Mucosa of descending colon (tissue), 3 donors: ENCODE measurements at regions not wholly inside any gene's neighbourhood (a gene's known extent, or its start where the extent isn't known, plus 50 kb on each side); places are given as distances from the start of the nearest gene placed in this dataset.

ENCODE experiments used
- ATAC-seq: fragments of 200-7000 bp; cut with Tn5 transposase; one replicate; pipeline ENCODE4 v1.9.1; 2020; ENCODE audit warnings: mild to moderate bottlenecking, moderate library complexity
- DNase-seq, 3 donors: peaks; one replicate each; pipeline ENCODE4 v3.0.0-alpha.2; 2020
- H3K36me3 ChIP-seq: fragments of 200-600 bp; one replicate; pipeline ENCODE4 v1.8.0; 2021; ENCODE audit warnings: low read depth, mild to moderate bottlenecking
- H3K4me1 ChIP-seq: fragments of 200-600 bp; one replicate; pipeline ENCODE4 v1.8.0; 2021; ENCODE audit warnings: low read depth, mild to moderate bottlenecking
- H3K4me3 ChIP-seq: fragments of 200-600 bp; one replicate; pipeline ENCODE4 v1.8.0; 2021; ENCODE audit warnings: mild to moderate bottlenecking
- H3K9me3 ChIP-seq: fragments of 200-600 bp; one replicate; pipeline ENCODE4 v1.8.0; 2021; ENCODE audit warnings: mild to moderate bottlenecking
- CTCF ChIP-seq: fragments of 200-600 bp; IDR thresholded peaks from one replicate; pipeline ENCODE4 v1.8.0; 2022; ENCODE audit warnings: antibody characterized with exemption, mild to moderate bottlenecking
- intact Hi-C, 2 donors: fragments of 100-400 bp; cut with DNase I in 1 of 2; cut with micrococcal nuclease in 1 of 2; formaldehyde crosslinking; loops; one replicate each; pipeline versions ENCODE4 v1.11.0 to v1.11.1; 2022; cut with DNase I, micrococcal nuclease
- donor health status: DM: no; HTN: no; CAD: no; lungs with moderate emphysema.
- donor health status: DM: no; HTN: no; CAD: no.
- donor health status: DM: no; HTN: yes; CAD: no.

- DNase-seq (no peak), ATAC-seq (no peak)
- Histone ChIP-seq H3K4me3 (no peak overlapping the region), H3K4me1 (no peaks in the 10 kb centered on the region), H3K9me3 (no peaks in the 10 kb centered on the region), H3K36me3 (no peaks in the 10 kb centered on the region)
- intact Hi-C loops = no loop called here
- no peak for TF ChIP-seq CTCF
Observed at GRCh38 chr4:83831588-83831987, 295.7 kb downstream of the GPAT3 start.

- ATAC-seq (no peak), DNase-seq (no peak)
- no peak overlapping the region for H3K4me3 ChIP-seq
- H3K4me1 ChIP-seq = no peaks in the 10 kb centered on the region
- no peaks in the 10 kb centered on the region for H3K9me3 ChIP-seq
- TF ChIP-seq CTCF = no peak
- intact Hi-C loops = no loop called here
- no peaks in the 10 kb centered on the region for H3K36me3 ChIP-seq
Observed at GRCh38 chr4:83830138-83830888, 294.4 kb downstream of the GPAT3 start.

GRCh38 chr4:83828601-83829000 is 292.7 kb downstream of the GPAT3 start:
- DNase-seq = no peak

GRCh38 chr4:83821493-83821892 is 285.6 kb downstream of the GPAT3 start:
- intact Hi-C loops = no loop called here
- Histone ChIP-seq H3K36me3 (no peaks in the 10 kb centered on the region), H3K4me1 (no peaks in the 10 kb centered on the region), H3K9me3 (peaks cover 16% of the 10 kb centered on the region), H3K4me3 (no peak overlapping the region)
- no peak for DNase-seq
- no peak for TF ChIP-seq CTCF
- no peak for ATAC-seq

More at GRCh38 chr4:83828601-83829000, 292.7 kb downstream of the GPAT3 start:
- H3K4me3 ChIP-seq = no peak overlapping the region
- H3K36me3 ChIP-seq = no peaks in the 10 kb centered on the region
- no peak for ATAC-seq
- intact Hi-C loops = no loop called here
- no peak for TF ChIP-seq CTCF
- no peaks in the 10 kb centered on the region for H3K4me1 ChIP-seq
- no peaks in the 10 kb centered on the region for H3K9me3 ChIP-seq

- no peaks in the 10 kb centered on the region for H3K36me3 ChIP-seq
Observed at GRCh38 chr4:83819582-83819981, 283.7 kb downstream of the GPAT3 start.

More at GRCh38 chr4:83819582-83819981, 283.7 kb downstream of the GPAT3 start:
- ATAC-seq (no peak), DNase-seq (no peak)
- Histone ChIP-seq H3K4me3 (no peak overlapping the region), H3K9me3 (peaks cover 16% of the 10 kb centered on the region), H3K4me1 (no peaks in the 10 kb centered on the region)
- no peak for TF ChIP-seq CTCF
- intact Hi-C loops = no loop called here
